ENCODE measurements at regions not wholly inside any gene's neighbourhood (a gene's known extent, or its start where the extent isn't known, plus 50 kb on each side); places are given as distances from the start of the nearest gene placed in this dataset.

GRCh38 chrX:112577146-112577545 lies 102.6 kb downstream of the LHFPL1 start:
- POLR2A ChIA-PET (ENCODE audit: low non-redundant PET), result no interaction called here
- no peak for TF ChIP-seq CTCF (conservative IDR thresholded peaks at IDR 0.05; ENCODE audit: low read depth)
- CTCF ChIA-PET, result no interaction called here
- no peak overlapping the region for H3K27ac ChIP-seq
- DNase-seq (ENCODE audit: low spot score), result no peak

GRCh38 chrX:112571388-112571787 lies 108.3 kb downstream of the LHFPL1 start:
- ChIA-PET POLR2A (ENCODE audit: low non-redundant PET) (no interaction called here), CTCF (no interaction called here)
- no peak for DNase-seq (ENCODE audit: low spot score)
- TF ChIP-seq CTCF (conservative IDR thresholded peaks at IDR 0.05; ENCODE audit: low read depth), result no peak
- no peak overlapping the region for H3K27ac ChIP-seq

- no peak for DNase-seq (ENCODE audit: low spot score)
- no peak overlapping the region for H3K27ac ChIP-seq
- ChIA-PET CTCF (no interaction called here), POLR2A (ENCODE audit: low non-redundant PET) (no interaction called here)
- no peak for TF ChIP-seq CTCF (conservative IDR thresholded peaks at IDR 0.05; ENCODE audit: low read depth)
Measured at GRCh38 chrX:112555831-112556230, 123.9 kb downstream of the LHFPL1 start.

DNA sequence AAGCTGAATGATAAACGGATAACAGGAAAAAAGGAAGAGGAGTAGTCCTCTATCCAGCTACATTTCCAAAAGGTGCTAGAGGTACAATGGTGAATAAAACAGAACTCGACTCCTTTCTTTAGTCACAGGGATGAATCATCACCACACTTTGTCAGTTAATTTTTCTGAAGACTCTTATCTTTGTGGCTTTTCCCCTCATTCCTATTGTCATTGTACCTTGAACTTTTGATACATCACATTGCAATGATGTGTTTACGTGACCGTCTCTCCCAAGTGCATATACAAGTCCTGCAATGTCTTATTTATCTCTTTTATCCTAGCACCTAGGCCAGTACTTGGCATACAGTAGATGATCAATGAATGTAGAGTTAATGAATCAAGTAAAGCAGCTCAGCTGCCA lies 134.7 kb downstream of the LHFPL1 start:
- ChIA-PET POLR2A (ENCODE audit: low non-redundant PET) (no interaction called here), CTCF (no interaction called here)
- DNase-seq (ENCODE audit: low spot score), result no peak
- TF ChIP-seq CTCF (conservative IDR thresholded peaks at IDR 0.05; ENCODE audit: low read depth), result no peak
- H3K27ac ChIP-seq, result no peak overlapping the region

- DNase-seq (ENCODE audit: low spot score), result no peak
- ChIA-PET CTCF (no interaction called here), POLR2A (ENCODE audit: low non-redundant PET) (no interaction called here)
- TF ChIP-seq CTCF (conservative IDR thresholded peaks at IDR 0.05; ENCODE audit: low read depth), result no peak
- H3K27ac ChIP-seq, result no peak overlapping the region
Measured at GRCh38 chrX:112536544-112536943, 143.2 kb downstream of the LHFPL1 start.

- POLR2A ChIA-PET (ENCODE audit: low non-redundant PET), result no interaction called here
- DNase-seq (ENCODE audit: low spot score), result no peak
- H3K27ac ChIP-seq, result no peak overlapping the region
- CTCF ChIA-PET, result no interaction called here
- TF ChIP-seq CTCF (conservative IDR thresholded peaks at IDR 0.05; ENCODE audit: low read depth), result no peak
Measured at GRCh38 chrX:112527903-112528302, 151.8 kb downstream of the LHFPL1 start.

- no peak for DNase-seq (ENCODE audit: low spot score)
- POLR2A ChIA-PET (ENCODE audit: low non-redundant PET), result no interaction called here
- no peak for TF ChIP-seq CTCF (conservative IDR thresholded peaks at IDR 0.05; ENCODE audit: low read depth)
- H3K27ac ChIP-seq, result no peak overlapping the region
- CTCF ChIA-PET, result no interaction called here
Measured at GRCh38 chrX:112521676-112522075, 158.1 kb downstream of the LHFPL1 start.

Measured in RWPE1 (cell line).